Ovary (tissue), 7 donors: ENCODE measurements at regions not wholly inside any gene's neighbourhood (a gene's known extent, or its start where the extent isn't known, plus 50 kb on each side); places are given as distances from the start of the nearest gene placed in this dataset.

ENCODE experiments used
- DNase-seq, 5 donors: peaks; one replicate each; pipeline ENCODE4 v3.0.0-alpha.2; 2019 to 2020
- H3K27ac ChIP-seq, 2 donors: fragments of 200-600 bp; one replicate each; pipeline versions ENCODE4 v1.5.1 to v1.8.0; 2019 to 2022
- H3K27me3 ChIP-seq: fragments of 200-600 bp; one replicate; pipeline ENCODE4 v1.8.0; 2022
- H3K36me3 ChIP-seq: fragments of 200-600 bp; sonication (generic); one replicate; pipeline ENCODE4 v1.5.1; 2019
- H3K4me1 ChIP-seq: one replicate; pipeline ENCODE4 v1.8.1; 2013; ENCODE audit warnings: mild to moderate bottlenecking, moderate library complexity; ENCODE audit not compliant: insufficient read depth
- H3K4me3 ChIP-seq: fragments of 200-600 bp; sonication (generic); one replicate; pipeline ENCODE4 v1.5.1; 2017
- H3K9me3 ChIP-seq, 2 donors: fragments of 200-600 bp in 1 of 2; sonication (generic) in 1 of 2; one replicate each; pipeline versions ENCODE4 v1.5.1 to v1.8.1; 2013 to 2019; ENCODE audit warnings: mild to moderate bottlenecking in 1 of 2, moderate library complexity in 1 of 2
- EP300 ChIP-seq: sonication (generic); formaldehyde crosslinking; IDR thresholded peaks from one replicate; pipeline ENCODE4 v1.6.1; 2017; ENCODE audit warnings: antibody characterized with exemption
- POLR2A ChIP-seq: fragments of 450-650 bp; IDR thresholded peaks from one replicate; pipeline ENCODE4 v1.6.1; 2017; ENCODE audit warnings: antibody characterized with exemption, mild to moderate bottlenecking, moderate library complexity
- WGBS, 3 donors: extraction: QIAGEN DNeasy Blood & Tissue Kit in 1 of 3; methylation state at CpG; one replicate each; pipeline versions ENCODE4 v1.1.5 to v1.1.7; 2013 to 2017; 5-methylcytosine and 5-hydroxymethylcytosine counted together
- intact Hi-C, 4 donors: fragments of 100-400 bp; cut with DNase I; formaldehyde crosslinking; loops; one replicate each; pipeline versions ENCODE4 v1.11.0 to v1.15.1; 2022 to 2023
- TF ChIP-seq, protein P1 (sequence below), 3 donors: fragments of 450-650 bp in 2 of 3; fragments of 200-600 bp in 1 of 3; IDR thresholded peaks; one replicate each; pipeline versions ENCODE4 v1.5.1 to v1.8.0; 2016 to 2022; ENCODE audit warnings: antibody characterized with exemption in 3 of 3, mild to moderate bottlenecking in 1 of 3
- donor health status: DM: no; HTN: no; CAD: no; lungs with moderate emphysema.
- donor health status: DM: no; HTN: no; CAD: no.
- donor health status: Bipolar disorder and iron deficiency.
- donor health status: DM: no; HTN: no; CAD: no.
- donor health status: DM: yes; HTN: yes; CAD: no.

DNA sequence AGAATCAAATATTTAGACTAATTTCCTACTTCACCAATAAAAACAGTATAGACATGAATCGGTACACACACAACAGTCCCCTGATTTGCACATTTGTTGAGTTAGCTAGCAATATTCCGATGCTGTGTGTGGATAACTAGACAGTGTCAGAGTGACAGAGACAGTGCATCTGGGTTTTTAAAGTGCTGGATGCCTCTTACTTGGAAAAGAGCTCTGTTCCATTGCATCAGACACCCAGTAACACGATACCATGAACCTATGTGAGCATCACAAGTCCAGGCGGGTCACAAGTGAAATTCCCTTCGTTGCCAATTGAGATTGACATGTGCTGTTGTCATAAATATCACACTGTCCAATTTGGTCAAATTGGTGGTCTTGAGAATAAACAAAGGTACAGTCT is 82.0 kb upstream of the ESRRG start:
- TF ChIP-seq, protein P1, sequence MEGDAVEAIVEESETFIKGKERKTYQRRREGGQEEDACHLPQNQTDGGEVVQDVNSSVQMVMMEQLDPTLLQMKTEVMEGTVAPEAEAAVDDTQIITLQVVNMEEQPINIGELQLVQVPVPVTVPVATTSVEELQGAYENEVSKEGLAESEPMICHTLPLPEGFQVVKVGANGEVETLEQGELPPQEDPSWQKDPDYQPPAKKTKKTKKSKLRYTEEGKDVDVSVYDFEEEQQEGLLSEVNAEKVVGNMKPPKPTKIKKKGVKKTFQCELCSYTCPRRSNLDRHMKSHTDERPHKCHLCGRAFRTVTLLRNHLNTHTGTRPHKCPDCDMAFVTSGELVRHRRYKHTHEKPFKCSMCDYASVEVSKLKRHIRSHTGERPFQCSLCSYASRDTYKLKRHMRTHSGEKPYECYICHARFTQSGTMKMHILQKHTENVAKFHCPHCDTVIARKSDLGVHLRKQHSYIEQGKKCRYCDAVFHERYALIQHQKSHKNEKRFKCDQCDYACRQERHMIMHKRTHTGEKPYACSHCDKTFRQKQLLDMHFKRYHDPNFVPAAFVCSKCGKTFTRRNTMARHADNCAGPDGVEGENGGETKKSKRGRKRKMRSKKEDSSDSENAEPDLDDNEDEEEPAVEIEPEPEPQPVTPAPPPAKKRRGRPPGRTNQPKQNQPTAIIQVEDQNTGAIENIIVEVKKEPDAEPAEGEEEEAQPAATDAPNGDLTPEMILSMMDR (IDR thresholded peaks at IDR 0.05): no peak
- TF ChIP-seq POLR2A (no peak), EP300 (no peak)
- intact Hi-C loops: no loop called here
- H3K36me3 ChIP-seq: no peaks in the 10 kb centered on the region
- H3K4me3 ChIP-seq: no peak overlapping the region
- no peaks in the 10 kb centered on the region for H3K4me1 ChIP-seq
- no peak overlapping the region for H3K27ac ChIP-seq
- H3K9me3 ChIP-seq: no peaks in the 10 kb centered on the region
- WGBS, 3 donors: 68 to 74% (median 72%) methylated on average over 5 of the region's 5 CpGs
- DNase-seq: no peak
- H3K27me3 ChIP-seq: no peaks in the 10 kb centered on the region

DNA sequence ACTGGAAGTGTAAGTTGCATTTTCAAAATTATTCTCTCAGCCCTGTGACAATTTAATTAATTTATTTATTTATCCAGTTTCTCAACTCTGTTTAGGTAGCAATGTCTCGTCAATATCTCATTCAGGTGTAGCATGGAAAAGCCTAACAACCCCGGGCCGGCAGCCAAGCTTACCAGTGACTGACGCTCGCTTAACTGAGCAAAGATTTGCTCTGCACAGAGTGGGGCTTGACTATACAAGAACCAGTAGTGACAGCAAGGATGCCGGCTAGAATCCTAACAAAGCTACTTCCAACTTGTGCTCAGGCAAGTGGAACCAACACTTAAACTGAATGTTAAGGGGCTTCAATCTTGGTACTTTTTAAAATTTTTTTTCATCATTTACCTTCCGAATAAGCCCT is 80.9 kb upstream of the ESRRG start:
- H3K27me3 ChIP-seq: no peaks in the 10 kb centered on the region
- no peak overlapping the region for H3K4me3 ChIP-seq
- intact Hi-C loops: no loop called here
- TF ChIP-seq, protein P1 (IDR thresholded peaks at IDR 0.05): no peak
- no peak for TF ChIP-seq EP300
- no peak for TF ChIP-seq POLR2A
- H3K27ac ChIP-seq: no peak overlapping the region
- no peaks in the 10 kb centered on the region for H3K4me1 ChIP-seq
- no peak for DNase-seq
- WGBS, 3 donors: 47 to 52% (median 49%) methylated on average over 7 of the region's 7 CpGs
- no peaks in the 10 kb centered on the region for H3K36me3 ChIP-seq
- H3K9me3 ChIP-seq: no peaks in the 10 kb centered on the region

DNA sequence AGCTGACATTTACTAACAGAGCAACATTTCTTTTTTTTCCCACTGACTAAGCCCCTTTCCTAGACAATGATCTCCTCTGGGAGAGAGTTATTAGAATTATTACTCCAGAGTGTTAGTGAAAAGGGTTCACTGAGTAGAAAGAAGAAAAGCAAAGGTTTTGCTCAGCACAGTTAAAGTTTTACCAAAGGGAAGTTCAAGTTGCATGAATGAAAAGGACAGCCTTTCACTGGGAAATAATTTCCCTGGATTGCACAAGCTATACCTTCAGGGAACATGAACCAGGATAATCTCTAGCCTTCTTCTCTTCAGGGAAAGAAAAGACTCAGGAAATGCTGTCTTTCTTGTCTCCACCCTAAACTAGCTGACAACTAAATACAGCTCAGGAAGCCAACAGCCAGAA is 71.4 kb upstream of the ESRRG start:
- no peak for DNase-seq
- H3K9me3 ChIP-seq: no peaks in the 10 kb centered on the region
- no peak overlapping the region for H3K27ac ChIP-seq
- no peaks in the 10 kb centered on the region for H3K36me3 ChIP-seq
- intact Hi-C loops: no loop called here
- no peaks in the 10 kb centered on the region for H3K27me3 ChIP-seq
- no peak overlapping the region for H3K4me3 ChIP-seq
- H3K4me1 ChIP-seq: no peaks in the 10 kb centered on the region
- TF ChIP-seq, protein P1 (IDR thresholded peaks at IDR 0.05): no peak
- TF ChIP-seq POLR2A: no peak

DNA sequence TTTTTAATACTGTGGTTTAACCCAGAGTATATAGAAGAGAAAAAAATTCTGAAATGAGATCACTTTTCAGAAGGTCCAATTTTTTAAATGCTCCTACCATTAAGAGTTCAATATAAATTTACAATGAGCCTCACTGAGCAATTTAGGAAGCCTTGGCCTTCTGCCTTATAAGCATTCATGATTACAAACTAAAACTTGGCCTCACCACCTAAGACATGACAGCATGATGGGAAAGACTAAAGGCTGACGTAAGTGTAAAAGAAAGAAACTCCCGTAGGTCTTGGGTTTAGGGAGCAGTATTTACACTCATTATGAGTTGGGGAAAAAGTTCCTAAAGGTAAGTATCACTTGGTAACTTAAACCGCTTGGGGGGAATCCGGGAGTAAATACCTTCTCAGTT is 70.7 kb upstream of the ESRRG start:
- Histone ChIP-seq H3K36me3 (no peaks in the 10 kb centered on the region), H3K4me3 (no peak overlapping the region), H3K4me1 (no peaks in the 10 kb centered on the region), H3K9me3 (no peaks in the 10 kb centered on the region), H3K27me3 (no peaks in the 10 kb centered on the region), H3K27ac (no peak overlapping the region)
- WGBS, 3 donors: 71 to 84% (median 83%) methylated on average over 4 of the region's 4 CpGs
- no peak for DNase-seq
- TF ChIP-seq POLR2A (no peak), EP300 (no peak)
- TF ChIP-seq, protein P1 (IDR thresholded peaks at IDR 0.05): no peak
- intact Hi-C loops: no loop called here

DNA sequence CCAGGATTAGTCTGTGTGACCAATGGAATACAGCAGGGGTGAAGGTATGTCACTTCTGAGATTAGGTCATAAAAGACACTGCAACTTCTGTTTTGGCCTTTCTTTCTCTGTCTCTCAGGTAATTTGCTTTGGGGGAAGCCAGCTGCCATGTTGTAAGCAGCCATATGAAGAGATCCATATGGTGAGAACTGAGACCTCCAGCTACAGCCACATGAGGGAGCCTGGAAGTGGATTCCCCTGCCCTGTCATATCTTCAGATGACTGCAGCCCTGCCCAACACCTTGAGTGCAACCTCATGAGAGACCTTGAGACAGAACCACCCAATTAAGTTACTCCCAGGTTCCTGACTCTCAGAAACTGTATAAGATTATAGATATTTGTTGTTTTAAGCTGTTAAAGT is 70.1 kb upstream of the ESRRG start:
- H3K27ac ChIP-seq: no peak overlapping the region
- no peaks in the 10 kb centered on the region for H3K4me1 ChIP-seq
- intact Hi-C loops: no loop called here
- no peak for DNase-seq
- no peaks in the 10 kb centered on the region for H3K27me3 ChIP-seq
- no peaks in the 10 kb centered on the region for H3K36me3 ChIP-seq
- H3K4me3 ChIP-seq: no peak overlapping the region
- TF ChIP-seq POLR2A: no peak
- TF ChIP-seq EP300: no peak
- TF ChIP-seq, protein P1 (IDR thresholded peaks at IDR 0.05): no peak
- H3K9me3 ChIP-seq: no peaks in the 10 kb centered on the region
